Kidney epithelial cell (primary cell): ENCODE measurements at regions not wholly inside any gene's neighbourhood (a gene's known extent, or its start where the extent isn't known, plus 50 kb on each side); places are given as distances from the start of the nearest gene placed in this dataset.

Experiments used
- DNase-seq: peaks from one replicate; pipeline ENCODE4 v3.0.0-alpha.2; 2010; ENCODE audit warnings: low read depth
- H3K27me3 ChIP-seq: 2 replicates; pipeline ENCODE4 v1.6.0; 2011; ENCODE audit warnings: low read length; ENCODE audit not compliant: control insufficient read depth, insufficient read depth
- H3K36me3 ChIP-seq: 2 replicates; pipeline ENCODE4 v1.5.1; 2011; ENCODE audit warnings: low read length; ENCODE audit not compliant: control insufficient read depth, insufficient read depth
- H3K4me3 ChIP-seq: 2 replicates; pipeline ENCODE4 v1.5.1; 2011; ENCODE audit warnings: low read depth, mild to moderate bottlenecking, control low read depth, low read length
- TF ChIP-seq, protein P1 (sequence below): IDR thresholded peaks from 2 replicates; pipeline ENCODE4 v1.5.1; 2011; ENCODE audit warnings: mild to moderate bottlenecking, moderate library complexity, low read length, control low read depth, inconsistent platforms; ENCODE audit not compliant: insufficient read depth, poor library complexity, severe bottlenecking

DNA sequence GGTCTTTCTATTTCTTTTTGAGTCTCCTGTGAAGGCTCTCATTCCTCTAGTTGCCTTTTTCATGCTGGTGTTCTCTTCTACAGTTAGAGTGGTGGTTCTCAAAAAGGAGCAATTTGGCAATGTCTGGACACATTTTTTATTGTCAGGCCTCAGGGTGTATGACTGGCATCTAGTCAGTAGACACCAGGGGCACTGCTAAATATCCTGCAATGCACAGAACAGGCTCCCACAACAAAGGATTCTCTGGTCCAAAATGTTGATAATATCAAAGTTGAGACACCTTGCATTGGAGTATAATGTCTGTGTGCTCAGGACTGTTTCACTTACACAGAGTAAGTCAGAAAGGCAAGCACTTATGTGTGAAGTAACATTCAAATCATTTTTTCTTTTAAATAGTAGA lies 1360.7 kb downstream of the ADGRL3 start:
- H3K4me3 ChIP-seq = no peak overlapping the region
- TF ChIP-seq, protein P1, sequence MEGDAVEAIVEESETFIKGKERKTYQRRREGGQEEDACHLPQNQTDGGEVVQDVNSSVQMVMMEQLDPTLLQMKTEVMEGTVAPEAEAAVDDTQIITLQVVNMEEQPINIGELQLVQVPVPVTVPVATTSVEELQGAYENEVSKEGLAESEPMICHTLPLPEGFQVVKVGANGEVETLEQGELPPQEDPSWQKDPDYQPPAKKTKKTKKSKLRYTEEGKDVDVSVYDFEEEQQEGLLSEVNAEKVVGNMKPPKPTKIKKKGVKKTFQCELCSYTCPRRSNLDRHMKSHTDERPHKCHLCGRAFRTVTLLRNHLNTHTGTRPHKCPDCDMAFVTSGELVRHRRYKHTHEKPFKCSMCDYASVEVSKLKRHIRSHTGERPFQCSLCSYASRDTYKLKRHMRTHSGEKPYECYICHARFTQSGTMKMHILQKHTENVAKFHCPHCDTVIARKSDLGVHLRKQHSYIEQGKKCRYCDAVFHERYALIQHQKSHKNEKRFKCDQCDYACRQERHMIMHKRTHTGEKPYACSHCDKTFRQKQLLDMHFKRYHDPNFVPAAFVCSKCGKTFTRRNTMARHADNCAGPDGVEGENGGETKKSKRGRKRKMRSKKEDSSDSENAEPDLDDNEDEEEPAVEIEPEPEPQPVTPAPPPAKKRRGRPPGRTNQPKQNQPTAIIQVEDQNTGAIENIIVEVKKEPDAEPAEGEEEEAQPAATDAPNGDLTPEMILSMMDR = no peak
- H3K27me3 ChIP-seq = no peaks in the 10 kb centered on the region
- H3K36me3 ChIP-seq = no peaks in the 10 kb centered on the region
- no peak for DNase-seq

DNA sequence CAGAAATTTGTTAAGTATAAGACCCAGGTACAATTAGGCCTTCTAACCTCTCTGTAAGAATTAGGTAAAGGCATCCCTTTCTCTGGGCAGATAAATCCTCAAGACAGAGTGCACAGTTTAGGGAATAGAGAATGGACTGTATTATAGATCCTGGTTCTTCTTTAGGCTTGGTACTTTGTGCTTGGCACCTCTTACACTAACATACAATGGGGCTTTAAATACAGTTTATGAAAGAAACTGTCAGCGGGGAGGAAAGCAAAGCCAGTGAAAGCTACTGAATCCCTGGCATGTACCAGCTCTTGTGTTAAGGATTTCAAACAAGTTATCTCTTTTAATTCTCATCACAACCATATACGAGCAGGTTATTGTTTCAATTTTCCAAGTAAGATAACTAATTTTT lies 1350.0 kb downstream of the ADGRL3 start:
- DNase-seq = no peak
- Histone ChIP-seq H3K4me3 (no peak overlapping the region), H3K27me3 (no peaks in the 10 kb centered on the region), H3K36me3 (no peaks in the 10 kb centered on the region)
- TF ChIP-seq, protein P1 = no peak

DNA sequence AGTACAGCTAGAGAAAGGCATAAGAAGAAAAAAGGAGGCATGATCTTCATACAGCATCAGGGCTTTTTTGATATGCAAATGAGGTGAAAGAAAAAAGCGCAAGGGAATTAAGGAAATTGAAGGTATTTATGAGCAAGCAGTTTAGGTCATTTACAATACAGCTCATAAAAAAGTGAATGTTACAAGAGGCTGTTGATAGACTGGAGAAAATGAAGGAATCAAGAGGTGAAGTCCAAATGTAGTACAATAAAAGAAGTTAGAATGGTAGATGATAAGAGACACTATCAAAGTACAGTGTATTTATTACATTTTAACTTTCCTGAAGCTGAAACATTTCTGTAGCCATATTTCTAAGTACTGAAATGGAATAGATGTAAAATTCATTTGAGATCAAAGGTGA lies 1349.5 kb downstream of the ADGRL3 start:
- TF ChIP-seq, protein P1 = no peak

DNA sequence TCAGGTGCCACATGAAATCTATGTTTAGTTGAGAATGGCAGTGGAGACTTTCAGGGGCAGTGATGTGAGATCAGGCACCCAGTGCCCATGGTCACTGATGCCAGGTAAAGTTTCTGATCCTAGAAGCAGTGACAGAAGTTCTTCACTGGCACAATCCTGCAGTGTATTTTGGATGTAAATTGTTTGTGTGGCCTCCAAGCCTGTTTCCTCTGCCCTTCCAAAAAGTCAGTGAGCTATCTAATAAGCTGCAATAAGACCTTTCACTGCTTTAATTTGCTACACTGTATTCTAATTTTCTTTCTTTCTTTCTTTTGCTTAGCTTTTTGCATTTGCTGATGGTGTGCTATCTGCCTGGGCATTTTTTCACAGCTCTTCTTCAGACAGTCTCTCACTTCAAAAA lies 1348.6 kb downstream of the ADGRL3 start:
- TF ChIP-seq, protein P1 = no peak
- Histone ChIP-seq H3K27me3 (no peaks in the 10 kb centered on the region), H3K36me3 (no peaks in the 10 kb centered on the region), H3K4me3 (no peak overlapping the region)
- no peak for DNase-seq

More for the DNA sequence above, 1349.5 kb downstream of the ADGRL3 start:
- no peak overlapping the region for H3K4me3 ChIP-seq
- no peaks in the 10 kb centered on the region for H3K27me3 ChIP-seq
- H3K36me3 ChIP-seq = no peaks in the 10 kb centered on the region
- DNase-seq = no peak

DNA sequence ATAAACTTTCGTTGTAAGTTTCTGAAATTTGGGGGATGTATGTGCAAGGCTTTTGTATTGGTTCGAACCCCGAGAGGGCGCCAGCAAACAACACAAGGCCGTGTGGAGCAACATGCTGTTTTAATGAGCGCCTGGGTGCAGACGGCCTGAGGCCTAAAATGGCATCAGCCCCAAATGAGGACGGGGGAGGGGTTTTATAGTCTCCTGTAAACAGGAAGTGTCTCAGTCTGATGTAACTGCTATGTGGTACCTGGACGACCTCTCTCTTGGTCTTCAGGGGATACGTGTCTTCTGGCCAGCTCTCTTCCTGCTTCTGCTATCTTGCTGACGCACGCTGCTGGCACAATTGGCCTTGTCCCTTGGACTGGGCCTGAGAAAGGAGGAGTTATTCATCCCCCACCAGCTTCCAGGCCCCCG lies 1348.0 kb downstream of the ADGRL3 start:
- no peaks in the 10 kb centered on the region for H3K27me3 ChIP-seq
- H3K4me3 ChIP-seq = no peak overlapping the region
- TF ChIP-seq, protein P1 = no peak
- no peak for DNase-seq
- H3K36me3 ChIP-seq = no peaks in the 10 kb centered on the region

DNA sequence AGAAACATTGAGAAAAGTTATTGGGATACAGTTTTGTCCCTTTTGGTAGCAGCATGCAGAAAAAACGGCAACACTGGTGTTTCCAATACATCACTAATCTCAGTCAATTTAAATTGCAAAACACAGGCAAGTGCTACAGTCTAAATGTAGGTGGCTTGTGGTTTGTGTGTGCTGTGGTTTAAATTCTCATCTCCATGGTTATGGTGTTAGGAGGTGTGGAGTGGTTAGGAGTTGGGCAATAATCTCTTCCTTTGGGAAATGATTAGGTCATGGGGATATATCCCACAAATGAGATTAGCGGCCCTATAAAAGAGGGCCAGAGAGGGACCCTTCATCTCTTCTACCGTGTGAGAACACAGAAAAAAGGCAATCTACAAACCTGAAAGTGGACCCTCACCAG lies 1344.3 kb downstream of the ADGRL3 start:
- no peak for DNase-seq
- TF ChIP-seq, protein P1 = no peak
- H3K36me3 ChIP-seq = no peaks in the 10 kb centered on the region
- no peak overlapping the region for H3K4me3 ChIP-seq
- no peaks in the 10 kb centered on the region for H3K27me3 ChIP-seq
